HG03469 (cell line): ENCODE measurements at regions not wholly inside any gene's neighbourhood (a gene's known extent, or its start where the extent isn't known, plus 50 kb on each side); places are given as distances from the start of the nearest gene placed in this dataset.
A peak's percentile ranks its signal among the peaks of the same experiment; 100 is the strongest.

ENCODE experiments used
- ATAC-seq: cut with Tn5 transposase; IDR thresholded peaks from one replicate; pipeline ENCODE4 v1.9.1; 2021; ENCODE audit warnings: mild to moderate bottlenecking, moderate library complexity, moderate number of reproducible peaks; ENCODE audit not compliant: unreplicated experiment

- ATAC-seq = no peak
Measured at GRCh38 chr2:8088810-8089209, 593.0 kb upstream of the ID2 start.

GRCh38 chr2:8089596-8089995 lies 592.3 kb upstream of the ID2 start:
- no peak for ATAC-seq

GRCh38 chr2:8090748-8091700 lies 590.8 kb upstream of the ID2 start:
- no peak for ATAC-seq

GRCh38 chr2:8094526-8094925 lies 587.3 kb upstream of the ID2 start:
- ATAC-seq = no peak

- no peak for ATAC-seq
Measured at GRCh38 chr2:8095978-8096377, 585.9 kb upstream of the ID2 start.

GRCh38 chr2:8096484-8096883 lies 585.4 kb upstream of the ID2 start:
- ATAC-seq = no peak

- ATAC-seq = no peak
Measured at GRCh38 chr2:8098476-8099266, 583.2 kb upstream of the ID2 start.

- no peak for ATAC-seq
Measured at GRCh38 chr2:8099267-8099582, 582.6 kb upstream of the ID2 start.

- ATAC-seq = no peak
Measured at GRCh38 chr2:8101614-8102277, 580.1 kb upstream of the ID2 start.

GRCh38 chr2:8102470-8102869 lies 579.4 kb upstream of the ID2 start:
- ATAC-seq = no peak

GRCh38 chr2:8103085-8103708 lies 578.7 kb upstream of the ID2 start:
- ATAC-seq = no peak

GRCh38 chr2:8107150-8107549 lies 574.7 kb upstream of the ID2 start:
- no peak for ATAC-seq

- no peak for ATAC-seq
Measured at GRCh38 chr2:8107621-8108378, 574.1 kb upstream of the ID2 start.

- ATAC-seq = no peak
Measured at GRCh38 chr2:8110716-8111115, 571.1 kb upstream of the ID2 start.

GRCh38 chr2:8111193-8111592 lies 570.7 kb upstream of the ID2 start:
- ATAC-seq = no peak

GRCh38 chr2:8115456-8115855 lies 566.4 kb upstream of the ID2 start:
- no peak for ATAC-seq

- no peak for ATAC-seq
Measured at GRCh38 chr2:8115966-8116365, 565.9 kb upstream of the ID2 start.

- peak; percentile 84 for ATAC-seq
Measured at GRCh38 chr2:8116661-8117060, 565.2 kb upstream of the ID2 start.

GRCh38 chr2:8118940-8119781 lies 562.7 kb upstream of the ID2 start:
- ATAC-seq = no peak
